Endothelial cell (in vitro differentiated cells): ENCODE measurements at regions not wholly inside any gene's neighbourhood (a gene's known extent, or its start where the extent isn't known, plus 50 kb on each side); places are given as distances from the start of the nearest gene placed in this dataset.

Experiments
- DNase-seq: peaks from one replicate; pipeline ENCODE4 v3.0.0; 2021; ENCODE audit warnings: low spot score
- H3K27ac Mint-ChIP-seq: one replicate; pipeline ENCODE4 v1.8.0; 2021; ENCODE audit warnings: mixed read lengths, inconsistent platforms; ENCODE audit not compliant: unreplicated experiment
- H3K27me3 Mint-ChIP-seq: one replicate; pipeline ENCODE4 v1.8.0; 2021; ENCODE audit warnings: mild to moderate bottlenecking, moderate library complexity, mixed read lengths, inconsistent platforms; ENCODE audit not compliant: unreplicated experiment
- H3K36me3 Mint-ChIP-seq: one replicate; pipeline ENCODE4 v1.8.0; 2021; ENCODE audit warnings: mild to moderate bottlenecking, low read depth, mixed read lengths, inconsistent platforms; ENCODE audit not compliant: unreplicated experiment
- H3K4me1 Mint-ChIP-seq: one replicate; pipeline ENCODE4 v1.8.0; 2021; ENCODE audit warnings: mild to moderate bottlenecking, mixed read lengths, inconsistent platforms; ENCODE audit not compliant: unreplicated experiment
- H3K4me3 Mint-ChIP-seq: one replicate; pipeline ENCODE4 v1.8.0; 2021; ENCODE audit warnings: mild to moderate bottlenecking, mixed read lengths, inconsistent platforms; ENCODE audit not compliant: unreplicated experiment
- H3K9me3 Mint-ChIP-seq: one replicate; pipeline ENCODE4 v1.8.0; 2021; ENCODE audit warnings: mixed read lengths, inconsistent platforms; ENCODE audit not compliant: unreplicated experiment
- CTCF ChIP-seq: fragments of 200-600 bp; sonication (generic); IDR thresholded peaks from one replicate; pipeline ENCODE4 v1.5.0; 2021; ENCODE audit warnings: antibody characterized with exemption; ENCODE audit not compliant: unreplicated experiment

GRCh38 chr1:198986036-198986435 is 347.2 kb downstream of the PTPRC start:
- no peaks in the 10 kb centered on the region for H3K36me3 Mint-ChIP-seq
- no peaks in the 10 kb centered on the region for H3K9me3 Mint-ChIP-seq
- no peak for TF ChIP-seq CTCF
- no peak overlapping the region for H3K4me3 Mint-ChIP-seq
- H3K27ac Mint-ChIP-seq = no peak overlapping the region
- no peak for DNase-seq
- H3K4me1 Mint-ChIP-seq = no peaks in the 10 kb centered on the region
- no peaks in the 10 kb centered on the region for H3K27me3 Mint-ChIP-seq

- TF ChIP-seq CTCF = no peak
- no peak for DNase-seq
- H3K36me3 Mint-ChIP-seq = no peaks in the 10 kb centered on the region
- no peak overlapping the region for H3K27ac Mint-ChIP-seq
- H3K4me1 Mint-ChIP-seq = no peaks in the 10 kb centered on the region
- no peak overlapping the region for H3K4me3 Mint-ChIP-seq
- no peaks in the 10 kb centered on the region for H3K9me3 Mint-ChIP-seq
- no peaks in the 10 kb centered on the region for H3K27me3 Mint-ChIP-seq
Observed at GRCh38 chr1:198986442-198986841, 347.6 kb downstream of the PTPRC start.

- Mint-ChIP-seq H3K27me3 (no peaks in the 10 kb centered on the region), H3K4me3 (no peak overlapping the region), H3K4me1 (no peaks in the 10 kb centered on the region), H3K36me3 (no peaks in the 10 kb centered on the region), H3K9me3 (no peaks in the 10 kb centered on the region), H3K27ac (no peak overlapping the region)
- TF ChIP-seq CTCF = no peak
- no peak for DNase-seq
Observed at GRCh38 chr1:199002661-199003060, 363.8 kb downstream of the PTPRC start.

- no peak overlapping the region for H3K4me3 Mint-ChIP-seq
- H3K27ac Mint-ChIP-seq = no peak overlapping the region
- no peak for TF ChIP-seq CTCF
- H3K36me3 Mint-ChIP-seq = no peaks in the 10 kb centered on the region
- DNase-seq = no peak
- H3K27me3 Mint-ChIP-seq = no peaks in the 10 kb centered on the region
- peaks cover 6% of the 10 kb centered on the region for H3K4me1 Mint-ChIP-seq
- H3K9me3 Mint-ChIP-seq = no peaks in the 10 kb centered on the region
Observed at GRCh38 chr1:199007423-199007822, 368.6 kb downstream of the PTPRC start.

- H3K4me3 Mint-ChIP-seq = no peak overlapping the region
- H3K4me1 Mint-ChIP-seq = peaks cover 6% of the 10 kb centered on the region
- TF ChIP-seq CTCF = no peak
- DNase-seq = no peak
- no peaks in the 10 kb centered on the region for H3K27me3 Mint-ChIP-seq
- H3K27ac Mint-ChIP-seq = no peak overlapping the region
- H3K9me3 Mint-ChIP-seq = no peaks in the 10 kb centered on the region
- no peaks in the 10 kb centered on the region for H3K36me3 Mint-ChIP-seq
Observed at GRCh38 chr1:199009447-199009846, 370.6 kb downstream of the PTPRC start.
